Ascending aorta (tissue), 2 donors: ENCODE measurements at regions not wholly inside any gene's neighbourhood (a gene's known extent, or its start where the extent isn't known, plus 50 kb on each side); places are given as distances from the start of the nearest gene placed in this dataset.
"Not testable (repeated sequence)": the region's sequence is repeated elsewhere in the genome, so short reads cannot be mapped to it uniquely, and the experiment has no call there.

Experiments
- DNase-seq, 2 donors: peaks; one replicate each; pipeline ENCODE4 v3.0.0-alpha.2; 2019; ENCODE audit warnings: low spot score in 2 of 2
- H3K27ac ChIP-seq, 2 donors: fragments of 200-600 bp; sonication (generic); one replicate each; pipeline ENCODE4 v1.5.1; 2016 to 2017; ENCODE audit warnings: mild to moderate bottlenecking in 1 of 2
- H3K27me3 ChIP-seq: fragments of 200-600 bp; sonication (generic); one replicate; pipeline ENCODE4 v1.5.1; 2017
- H3K36me3 ChIP-seq, 2 donors: fragments of 200-600 bp; sonication (generic); one replicate each; pipeline ENCODE4 v1.5.1; 2016
- H3K4me1 ChIP-seq, 2 donors: fragments of 200-600 bp; sonication (generic); one replicate each; pipeline ENCODE4 v1.5.1; 2016 to 2017; ENCODE audit warnings: mild to moderate bottlenecking in 1 of 2
- H3K4me3 ChIP-seq, 2 donors: fragments of 200-600 bp; sonication (generic); one replicate each; pipeline ENCODE4 v1.5.1; 2016 to 2017; ENCODE audit warnings: mild to moderate bottlenecking in 1 of 2
- H3K9me3 ChIP-seq, 2 donors: fragments of 200-600 bp; sonication (generic); one replicate each; pipeline ENCODE4 v1.5.1; 2016
- intact Hi-C: fragments of 100-400 bp; cut with DNase I; formaldehyde crosslinking; loops from one replicate; pipeline ENCODE4 v1.15.1; 2023
- TF ChIP-seq, protein P1 (sequence below), 3 experiments: fragments of 200-600 bp in 2 of 3; fragments of 450-650 bp in 1 of 3; sonication (generic) in 2 of 3; IDR thresholded peaks; one replicate each; pipeline ENCODE4 v1.5.1; 2016 to 2019; ENCODE audit warnings: antibody characterized with exemption in 3 of 3, mild to moderate bottlenecking in 1 of 3, moderate library complexity in 1 of 3

DNA sequence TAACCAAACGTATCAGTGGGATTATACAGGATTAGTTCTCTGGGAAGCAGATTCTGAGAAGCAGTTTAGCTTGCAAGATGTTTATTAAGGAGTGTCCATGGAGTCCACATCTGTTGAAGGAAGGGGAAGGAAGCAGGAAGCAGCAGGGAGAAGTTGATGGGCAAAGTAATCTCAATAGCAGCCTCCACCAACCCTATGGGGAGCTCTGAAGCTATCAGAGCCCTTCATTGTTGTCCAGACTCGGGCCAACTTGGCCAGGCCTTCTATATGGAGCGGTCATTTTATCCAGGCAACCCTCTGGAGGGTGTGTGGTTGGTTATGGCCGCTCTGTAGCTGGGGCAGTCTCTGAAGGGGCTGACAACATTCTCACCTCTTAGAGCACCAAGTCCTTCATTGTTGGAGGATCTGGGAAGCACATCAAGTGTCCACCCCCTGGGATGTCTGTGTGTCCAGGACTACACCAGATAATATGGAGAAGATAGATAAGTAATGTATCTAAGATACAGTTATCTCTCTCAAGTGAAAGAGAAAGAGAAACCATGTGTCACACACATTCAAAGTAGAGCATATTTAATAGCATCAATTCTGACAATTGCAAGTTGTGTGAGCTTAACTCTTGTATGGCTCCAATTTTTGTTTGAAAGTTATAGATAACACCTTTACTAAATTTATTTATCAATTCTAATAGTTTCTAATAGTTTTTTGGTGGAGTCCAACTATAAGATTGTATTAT is 101.7 kb upstream of the TRIM77 start:
- H3K27me3 ChIP-seq = no peaks in the 10 kb centered on the region
- intact Hi-C loops = no loop called here

DNA sequence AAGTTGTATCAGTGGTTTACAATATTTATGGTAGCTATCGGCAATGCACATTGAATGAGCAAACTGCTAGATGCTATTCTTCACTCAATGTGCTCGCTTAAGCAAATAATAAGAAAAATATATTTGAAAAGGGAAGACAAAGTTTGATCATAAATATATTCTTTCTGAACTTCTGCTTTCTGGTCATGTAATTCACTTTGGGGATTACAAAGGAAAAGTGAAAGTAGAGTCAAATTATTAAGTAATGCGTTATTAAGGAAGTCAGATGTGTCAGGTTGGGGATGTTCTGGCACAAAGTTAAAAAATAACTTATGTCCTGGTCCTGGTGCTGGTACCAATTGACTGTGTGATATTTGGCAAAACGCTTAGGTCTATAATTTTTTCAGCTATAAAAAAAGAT is 98.0 kb upstream of the TRIM77 start:
- TF ChIP-seq, protein P1, sequence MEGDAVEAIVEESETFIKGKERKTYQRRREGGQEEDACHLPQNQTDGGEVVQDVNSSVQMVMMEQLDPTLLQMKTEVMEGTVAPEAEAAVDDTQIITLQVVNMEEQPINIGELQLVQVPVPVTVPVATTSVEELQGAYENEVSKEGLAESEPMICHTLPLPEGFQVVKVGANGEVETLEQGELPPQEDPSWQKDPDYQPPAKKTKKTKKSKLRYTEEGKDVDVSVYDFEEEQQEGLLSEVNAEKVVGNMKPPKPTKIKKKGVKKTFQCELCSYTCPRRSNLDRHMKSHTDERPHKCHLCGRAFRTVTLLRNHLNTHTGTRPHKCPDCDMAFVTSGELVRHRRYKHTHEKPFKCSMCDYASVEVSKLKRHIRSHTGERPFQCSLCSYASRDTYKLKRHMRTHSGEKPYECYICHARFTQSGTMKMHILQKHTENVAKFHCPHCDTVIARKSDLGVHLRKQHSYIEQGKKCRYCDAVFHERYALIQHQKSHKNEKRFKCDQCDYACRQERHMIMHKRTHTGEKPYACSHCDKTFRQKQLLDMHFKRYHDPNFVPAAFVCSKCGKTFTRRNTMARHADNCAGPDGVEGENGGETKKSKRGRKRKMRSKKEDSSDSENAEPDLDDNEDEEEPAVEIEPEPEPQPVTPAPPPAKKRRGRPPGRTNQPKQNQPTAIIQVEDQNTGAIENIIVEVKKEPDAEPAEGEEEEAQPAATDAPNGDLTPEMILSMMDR (IDR thresholded peaks at IDR 0.05) = no peak
- no peak for DNase-seq
- intact Hi-C loops = loop anchor here (5.0 to 10.0 kb wide), 3 partner anchors 167 to 515 kb away; no protein-coding TSS in a partner anchor
- Histone ChIP-seq H3K9me3 (no peaks in the 10 kb centered on the region), H3K4me3 (no peak overlapping the region), H3K27me3 (no peaks in the 10 kb centered on the region), H3K27ac (no peak overlapping the region), H3K36me3 (no peaks in the 10 kb centered on the region), H3K4me1 (peaks cover 3 to 4% of the 10 kb centered on the region in 2 donors)

More for the DNA sequence above, 101.7 kb upstream of the TRIM77 start:
- H3K4me1 ChIP-seq = no peaks in the 10 kb centered on the region
- H3K27ac ChIP-seq = no peak overlapping the region
- no peak for DNase-seq
- no peaks in the 10 kb centered on the region for H3K9me3 ChIP-seq
- H3K36me3 ChIP-seq = no peaks in the 10 kb centered on the region
- TF ChIP-seq, protein P1 (IDR thresholded peaks at IDR 0.05) = no peak
- H3K4me3 ChIP-seq = no peak overlapping the region

DNA sequence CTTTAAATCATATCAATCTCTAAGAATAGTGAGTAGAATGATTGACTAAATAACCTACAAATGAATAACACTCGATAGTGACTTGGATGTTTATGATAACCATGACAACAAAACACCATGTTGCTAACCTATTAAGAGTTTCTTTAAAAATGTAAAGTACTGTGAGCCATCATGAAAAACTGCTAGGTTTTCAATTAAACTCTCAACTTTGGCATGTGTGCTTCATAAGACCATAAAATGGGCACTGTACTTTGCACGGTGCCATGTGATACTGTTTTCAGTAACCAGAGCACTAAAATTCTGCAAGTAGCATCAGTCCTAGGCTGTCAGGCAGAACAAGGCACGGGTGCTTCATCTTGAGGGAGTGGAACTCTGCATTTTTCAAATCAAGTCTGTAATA is 96.2 kb upstream of the TRIM77 start:
- no peaks in the 10 kb centered on the region for H3K9me3 ChIP-seq
- H3K27ac ChIP-seq = no peak overlapping the region
- peaks cover 3 to 4% of the 10 kb centered on the region in 2 donors for H3K4me1 ChIP-seq
- intact Hi-C loops = loop anchor here (2.0 to 10.0 kb wide), 4 partner anchors 123 to 517 kb away; partner anchors contain the start of gene NOX4
- DNase-seq = no peak
- peak overlapping the region; percentile 7 to 29 for H3K4me3 ChIP-seq
- TF ChIP-seq, protein P1 (IDR thresholded peaks at IDR 0.05) = no peak
- no peaks in the 10 kb centered on the region for H3K36me3 ChIP-seq
- H3K27me3 ChIP-seq = no peaks in the 10 kb centered on the region

DNA sequence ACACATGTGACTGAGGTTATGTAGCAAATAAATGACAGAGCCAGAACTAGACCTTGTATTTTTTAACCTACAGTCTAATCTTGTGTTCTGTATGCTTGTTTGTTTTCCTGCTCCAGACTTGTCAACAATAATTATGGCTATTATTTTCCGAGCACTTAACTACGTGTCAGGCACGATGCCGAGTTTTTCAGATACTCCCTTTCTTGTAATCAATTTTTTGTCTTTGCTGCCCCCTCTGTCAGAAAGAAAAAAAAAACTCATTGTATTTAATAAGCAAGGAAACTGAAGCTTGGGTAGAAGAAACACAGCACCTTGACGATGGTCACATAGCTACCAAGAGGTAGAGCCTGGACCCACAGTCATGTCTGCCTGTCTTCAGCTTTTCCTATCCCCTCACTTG is 95.7 kb upstream of the TRIM77 start:
- not testable (repeated sequence) for H3K27me3 ChIP-seq, H3K36me3 ChIP-seq, DNase-seq, H3K9me3 ChIP-seq, H3K27ac ChIP-seq, H3K4me1 ChIP-seq
- peak overlapping the region; percentile 7 to 29 for H3K4me3 ChIP-seq
- intact Hi-C loops = loop anchor here (2.0 to 10.0 kb wide), 4 partner anchors 124 to 517 kb away; partner anchors contain the start of gene NOX4
- TF ChIP-seq, protein P1 (IDR thresholded peaks at IDR 0.05) = peak in 2 of 3 experiments; percentile 9 to 43

DNA sequence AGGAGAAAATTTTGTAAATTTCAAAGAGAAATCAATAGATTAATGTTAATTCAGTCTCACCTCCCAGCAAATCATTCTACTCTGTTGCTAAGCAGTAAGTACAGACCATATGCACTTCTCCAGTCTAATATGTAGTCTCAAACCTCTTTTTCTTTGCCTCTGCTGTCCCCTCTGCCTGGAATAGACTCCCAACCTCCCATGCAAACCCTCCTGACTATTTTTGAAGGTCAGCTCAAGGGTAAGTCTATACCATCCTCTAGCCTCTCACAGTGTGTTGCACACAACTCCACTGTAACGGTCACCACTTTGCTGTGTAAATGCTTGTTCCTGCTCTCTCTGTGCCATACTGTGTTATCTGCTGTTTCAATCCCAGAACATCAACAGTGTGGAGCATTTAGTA is 94.5 kb upstream of the TRIM77 start:
- H3K4me3 ChIP-seq, H3K9me3 ChIP-seq, H3K36me3 ChIP-seq, DNase-seq, H3K27me3 ChIP-seq, H3K27ac ChIP-seq, H3K4me1 ChIP-seq: not testable (repeated sequence)
- intact Hi-C loops = loop anchor here (2.0 to 10.0 kb wide), 2 partner anchors 125 to 171 kb away; partner anchors contain the start of gene NOX4

DNA sequence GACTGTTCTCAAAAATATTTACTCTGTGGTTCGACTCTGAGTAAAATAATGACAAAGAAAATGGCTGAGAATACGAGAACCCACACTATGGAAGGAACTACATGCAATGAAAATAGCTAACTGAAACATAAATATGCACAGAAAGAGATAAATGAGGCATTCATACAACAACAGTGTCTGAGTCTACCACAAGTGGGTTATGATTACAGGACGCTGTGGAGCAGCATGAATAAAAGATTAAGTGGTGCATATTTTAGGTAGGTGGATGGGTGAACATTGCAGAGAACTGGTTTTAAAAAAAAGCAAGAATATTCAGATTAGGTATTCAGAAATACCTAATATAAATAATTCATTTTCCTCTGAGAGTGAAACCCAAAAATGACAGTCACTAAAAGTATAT is 93.9 kb upstream of the TRIM77 start:
- not testable (repeated sequence) for H3K27ac ChIP-seq, H3K4me1 ChIP-seq, H3K9me3 ChIP-seq, DNase-seq, H3K36me3 ChIP-seq, H3K27me3 ChIP-seq, H3K4me3 ChIP-seq
- intact Hi-C loops = loop anchor here (10.0 kb wide), 1 partner anchor 171 kb away; no protein-coding TSS in a partner anchor
